ENCODE measurements at regions not wholly inside any gene's neighbourhood (a gene's known extent, or its start where the extent isn't known, plus 50 kb on each side); places are given as distances from the start of the nearest gene placed in this dataset.
"Not testable (repeated sequence)": the region's sequence is repeated elsewhere in the genome, so short reads cannot be mapped to it uniquely, and the experiment has no call there.

- H3K9me3 ChIP-seq (ENCODE audit: low read length); H3K4me3 ChIP-seq (ENCODE audit: low read length); DNase-seq; H3K36me3 ChIP-seq (ENCODE audit: insufficient read depth, low read length); H3K4me2 ChIP-seq (ENCODE audit: low read depth, low read length, poor library complexity, severe bottlenecking); H3K27ac ChIP-seq (ENCODE audit: low read length); H3K9ac ChIP-seq (ENCODE audit: low read length); H2AFZ ChIP-seq (ENCODE audit: low read length); H3K27me3 ChIP-seq (ENCODE audit: low read length); H3K4me1 ChIP-seq (ENCODE audit: low read length); H3K9me2 ChIP-seq (replicated peaks; ENCODE audit: insufficient read depth, low read length); H4K20me1 ChIP-seq (ENCODE audit: insufficient read depth, low read depth, low read length); H3K79me2 ChIP-seq (ENCODE audit: low read length): not testable (repeated sequence)
Observed at GRCh38 chr1:79152-79551, 372.3 kb downstream of the OR4F29 start.

- H3K9me3 ChIP-seq (ENCODE audit: low read length): not testable (repeated sequence)
Observed at GRCh38 chr1:65119-65518, 386.4 kb downstream of the OR4F29 start, which contains the start of gene OR4F5. Gene OR4F5 (plus strand): TSS chr1:65419.

DNA sequence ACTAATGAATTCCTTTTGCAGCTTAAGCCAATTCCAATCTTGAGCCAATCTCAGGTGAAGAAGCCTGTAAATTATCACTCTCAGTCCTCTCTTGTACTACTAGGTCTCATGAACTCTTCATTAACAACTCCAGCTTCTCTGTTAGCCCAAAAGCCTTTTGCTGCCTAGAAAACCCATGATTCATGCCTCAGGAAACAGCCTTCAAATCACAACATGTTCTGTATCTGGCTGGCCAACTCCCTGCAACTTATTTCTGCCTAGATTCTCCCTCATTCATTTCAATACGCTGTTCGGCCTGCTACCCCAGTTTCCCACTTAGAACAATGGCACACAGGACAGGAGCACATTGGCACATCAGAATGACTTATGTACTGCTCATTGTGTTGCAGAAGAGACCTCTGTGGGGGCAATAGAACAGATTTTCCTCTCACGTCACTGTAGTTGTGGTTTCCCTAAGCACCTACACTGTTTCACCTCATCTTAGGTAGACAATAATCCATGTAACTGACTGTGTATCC, 395.4 kb downstream of the OR4F29 start:
- not testable (repeated sequence) for DNase-seq; H3K4me1 ChIP-seq (ENCODE audit: low read length); H3K79me2 ChIP-seq (ENCODE audit: low read length); H3K27me3 ChIP-seq (ENCODE audit: low read length); H2AFZ ChIP-seq (ENCODE audit: low read length); H4K20me1 ChIP-seq (ENCODE audit: insufficient read depth, low read depth, low read length); H3K4me2 ChIP-seq (ENCODE audit: low read depth, low read length, poor library complexity, severe bottlenecking); H3K9me3 ChIP-seq (ENCODE audit: low read length); H3K36me3 ChIP-seq (ENCODE audit: insufficient read depth, low read length); H3K27ac ChIP-seq (ENCODE audit: low read length); H3K9me2 ChIP-seq (replicated peaks; ENCODE audit: insufficient read depth, low read length); H3K4me3 ChIP-seq (ENCODE audit: low read length); H3K9ac ChIP-seq (ENCODE audit: low read length)

More at GRCh38 chr1:65119-65518, 386.4 kb downstream of the OR4F29 start, which contains the start of gene OR4F5:
- H3K36me3 ChIP-seq (ENCODE audit: insufficient read depth, low read length); H4K20me1 ChIP-seq (ENCODE audit: insufficient read depth, low read depth, low read length); H3K79me2 ChIP-seq (ENCODE audit: low read length); H3K27me3 ChIP-seq (ENCODE audit: low read length); H3K9me2 ChIP-seq (replicated peaks; ENCODE audit: insufficient read depth, low read length); H3K4me2 ChIP-seq (ENCODE audit: low read depth, low read length, poor library complexity, severe bottlenecking); H3K4me3 ChIP-seq (ENCODE audit: low read length); H3K9ac ChIP-seq (ENCODE audit: low read length); DNase-seq; H3K27ac ChIP-seq (ENCODE audit: low read length); H3K4me1 ChIP-seq (ENCODE audit: low read length); H2AFZ ChIP-seq (ENCODE audit: low read length): not testable (repeated sequence)

GRCh38 chr1:53182-53581, 398.3 kb downstream of the OR4F29 start:
- DNase-seq; H2AFZ ChIP-seq (ENCODE audit: low read length); H4K20me1 ChIP-seq (ENCODE audit: insufficient read depth, low read depth, low read length); H3K4me3 ChIP-seq (ENCODE audit: low read length); H3K36me3 ChIP-seq (ENCODE audit: insufficient read depth, low read length); H3K9me3 ChIP-seq (ENCODE audit: low read length); H3K27me3 ChIP-seq (ENCODE audit: low read length); H3K27ac ChIP-seq (ENCODE audit: low read length); H3K4me2 ChIP-seq (ENCODE audit: low read depth, low read length, poor library complexity, severe bottlenecking); H3K4me1 ChIP-seq (ENCODE audit: low read length); H3K9ac ChIP-seq (ENCODE audit: low read length); H3K9me2 ChIP-seq (replicated peaks; ENCODE audit: insufficient read depth, low read length); H3K79me2 ChIP-seq (ENCODE audit: low read length): not testable (repeated sequence)

DNA sequence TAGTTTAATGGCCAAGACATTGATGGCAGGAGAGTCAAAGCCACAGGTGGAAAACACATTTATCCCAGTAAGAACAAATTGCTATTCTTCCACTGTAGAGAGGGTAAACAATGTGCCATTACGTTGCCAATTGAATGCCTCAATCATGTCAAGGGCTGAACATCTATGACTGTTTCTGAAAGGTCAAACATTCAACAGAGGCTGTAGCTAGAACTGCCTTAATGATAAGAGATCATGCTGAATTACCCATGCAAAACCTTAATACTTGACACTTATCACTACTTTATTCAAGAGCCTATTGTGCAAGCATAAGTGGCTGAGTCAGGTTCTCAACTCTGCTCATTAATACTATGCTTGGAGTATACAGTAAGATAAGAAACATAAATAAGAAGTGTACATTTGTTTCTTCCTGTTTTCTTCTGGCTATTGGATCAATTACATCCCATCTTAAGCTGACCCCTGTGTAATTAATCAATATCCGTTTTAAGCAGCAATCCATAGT, 409.5 kb downstream of the OR4F29 start:
- not testable (repeated sequence) for H3K4me2 ChIP-seq (ENCODE audit: low read depth, low read length, poor library complexity, severe bottlenecking); H3K36me3 ChIP-seq (ENCODE audit: insufficient read depth, low read length); H3K27me3 ChIP-seq (ENCODE audit: low read length); DNase-seq; H3K9ac ChIP-seq (ENCODE audit: low read length); H4K20me1 ChIP-seq (ENCODE audit: insufficient read depth, low read depth, low read length); H3K79me2 ChIP-seq (ENCODE audit: low read length); H3K4me1 ChIP-seq (ENCODE audit: low read length); H3K9me2 ChIP-seq (replicated peaks; ENCODE audit: insufficient read depth, low read length); H3K4me3 ChIP-seq (ENCODE audit: low read length); H3K27ac ChIP-seq (ENCODE audit: low read length); H3K9me3 ChIP-seq (ENCODE audit: low read length); H2AFZ ChIP-seq (ENCODE audit: low read length)

- H3K79me2 ChIP-seq (ENCODE audit: low read length); H2AFZ ChIP-seq (ENCODE audit: low read length); H3K27ac ChIP-seq (ENCODE audit: low read length); H3K4me3 ChIP-seq (ENCODE audit: low read length); H3K4me2 ChIP-seq (ENCODE audit: low read depth, low read length, poor library complexity, severe bottlenecking); H3K9me3 ChIP-seq (ENCODE audit: low read length); H3K36me3 ChIP-seq (ENCODE audit: insufficient read depth, low read length); H4K20me1 ChIP-seq (ENCODE audit: insufficient read depth, low read depth, low read length); DNase-seq; H3K9me2 ChIP-seq (replicated peaks; ENCODE audit: insufficient read depth, low read length); H3K9ac ChIP-seq (ENCODE audit: low read length); H3K27me3 ChIP-seq (ENCODE audit: low read length); H3K4me1 ChIP-seq (ENCODE audit: low read length): not testable (repeated sequence)
Observed at GRCh38 chr1:41197-41596, 410.3 kb downstream of the OR4F29 start.

- H3K9me3 ChIP-seq (ENCODE audit: low read length); H3K4me3 ChIP-seq (ENCODE audit: low read length); H3K9me2 ChIP-seq (replicated peaks; ENCODE audit: insufficient read depth, low read length); H4K20me1 ChIP-seq (ENCODE audit: insufficient read depth, low read depth, low read length); H3K9ac ChIP-seq (ENCODE audit: low read length); H2AFZ ChIP-seq (ENCODE audit: low read length); H3K27ac ChIP-seq (ENCODE audit: low read length); H3K79me2 ChIP-seq (ENCODE audit: low read length); H3K36me3 ChIP-seq (ENCODE audit: insufficient read depth, low read length); H3K4me1 ChIP-seq (ENCODE audit: low read length); DNase-seq; H3K27me3 ChIP-seq (ENCODE audit: low read length); H3K4me2 ChIP-seq (ENCODE audit: low read depth, low read length, poor library complexity, severe bottlenecking): not testable (repeated sequence)
Observed at GRCh38 chr1:29183-29582, 422.3 kb downstream of the OR4F29 start.

- not testable (repeated sequence) for H3K4me1 ChIP-seq (ENCODE audit: low read length); DNase-seq
Observed at GRCh38 chr1:17298-17697, 434.2 kb downstream of the OR4F29 start.

GRCh38 chr1:16025-16424, 435.5 kb downstream of the OR4F29 start:
- not testable (repeated sequence) for H3K4me3 ChIP-seq (ENCODE audit: low read length); H3K9ac ChIP-seq (ENCODE audit: low read length); H3K79me2 ChIP-seq (ENCODE audit: low read length); H3K36me3 ChIP-seq (ENCODE audit: insufficient read depth, low read length); H3K9me3 ChIP-seq (ENCODE audit: low read length); H4K20me1 ChIP-seq (ENCODE audit: insufficient read depth, low read depth, low read length); DNase-seq; H2AFZ ChIP-seq (ENCODE audit: low read length); H3K27me3 ChIP-seq (ENCODE audit: low read length); H3K9me2 ChIP-seq (replicated peaks; ENCODE audit: insufficient read depth, low read length); H3K27ac ChIP-seq (ENCODE audit: low read length); H3K4me1 ChIP-seq (ENCODE audit: low read length); H3K4me2 ChIP-seq (ENCODE audit: low read depth, low read length, poor library complexity, severe bottlenecking)

More at GRCh38 chr1:17298-17697, 434.2 kb downstream of the OR4F29 start:
- not testable (repeated sequence) for H3K4me2 ChIP-seq (ENCODE audit: low read depth, low read length, poor library complexity, severe bottlenecking); H4K20me1 ChIP-seq (ENCODE audit: insufficient read depth, low read depth, low read length); H3K4me3 ChIP-seq (ENCODE audit: low read length); H3K36me3 ChIP-seq (ENCODE audit: insufficient read depth, low read length); H3K27ac ChIP-seq (ENCODE audit: low read length); H3K9me3 ChIP-seq (ENCODE audit: low read length); H3K9ac ChIP-seq (ENCODE audit: low read length); H3K9me2 ChIP-seq (replicated peaks; ENCODE audit: insufficient read depth, low read length); H3K27me3 ChIP-seq (ENCODE audit: low read length); H2AFZ ChIP-seq (ENCODE audit: low read length); H3K79me2 ChIP-seq (ENCODE audit: low read length)
